ENCODE measurements at regions not wholly inside any gene's neighbourhood (a gene's known extent, or its start where the extent isn't known, plus 50 kb on each side); places are given as distances from the start of the nearest gene placed in this dataset.

DNA sequence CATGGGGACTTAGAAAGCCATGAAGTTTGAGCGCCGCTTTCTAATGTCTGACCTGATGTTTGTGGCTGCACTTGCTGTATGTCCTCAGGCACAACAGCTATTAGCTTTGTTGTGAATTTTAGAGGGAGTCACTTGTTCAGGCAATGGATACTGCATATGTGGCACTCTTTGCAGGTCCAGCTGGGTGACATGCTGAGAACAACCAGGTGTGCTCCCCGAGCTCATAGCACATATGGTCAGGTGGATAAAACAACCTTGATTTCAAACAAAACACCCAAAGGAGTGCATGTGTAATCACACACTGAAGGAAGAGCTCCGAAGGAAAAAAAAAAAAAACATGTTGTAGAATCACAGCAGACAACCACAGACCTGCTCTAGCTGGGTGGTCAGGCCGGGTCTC lies 178.6 kb downstream of the BACH1 start:
- Histone ChIP-seq H3K9me1 (ENCODE audit: control insufficient read depth, extremely low read depth, insufficient read depth, low read length) (no peaks in the 10 kb centered on the region), H3K9me3 (ENCODE audit: control insufficient read depth, low read depth, low read length) (no peaks in the 10 kb centered on the region), H3K4me3 (ENCODE audit: control insufficient read depth in 2 of 3, extremely low read depth in 1 of 3, insufficient read depth in 2 of 3, low read depth in 1 of 3, low read length in 3 of 3) (no peak overlapping the region), H3K27me3 (ENCODE audit: control insufficient read depth, extremely low read depth, insufficient read depth, low read length) (no peaks in the 10 kb centered on the region), H3K79me2 (ENCODE audit: control insufficient read depth, insufficient read depth, low read length) (no peaks in the 10 kb centered on the region), H3K36me3 (ENCODE audit: control insufficient read depth in 2 of 2, extremely low read depth in 1 of 2, insufficient read depth in 2 of 2, low read length in 2 of 2) (no peaks in the 10 kb centered on the region), H2AFZ (ENCODE audit: control insufficient read depth, low read length) (no peak overlapping the region), H4K20me1 (ENCODE audit: control insufficient read depth, extremely low read depth, insufficient read depth, low read length) (no peaks in the 10 kb centered on the region), H3K4me1 (ENCODE audit: control insufficient read depth, extremely low read depth, insufficient read depth, low read length) (peaks cover 17% of the 10 kb centered on the region), H3K9ac (ENCODE audit: control insufficient read depth, extremely low read depth, insufficient read depth, low read length) (no peak overlapping the region), H3K27ac (ENCODE audit: control insufficient read depth, insufficient read depth, low read length) (no peak overlapping the region), H3K4me2 (ENCODE audit: control insufficient read depth, extremely low read depth, insufficient read depth, low read depth, low read length) (peak overlapping the region; percentile 80)
- DNase-seq (ENCODE audit: low read depth, low spot score) (no peak), FAIRE-seq (peak; percentile 57)
- dilution Hi-C loops (cut with MboI; ENCODE audit: extremely low pct_ligation_motif_present, low sequenced_read_pairs): no loop called here
- TF ChIP-seq EZH2 (IDR thresholded peaks at IDR 0.05; ENCODE audit: low read length): no peak
- TF ChIP-seq, protein P1, sequence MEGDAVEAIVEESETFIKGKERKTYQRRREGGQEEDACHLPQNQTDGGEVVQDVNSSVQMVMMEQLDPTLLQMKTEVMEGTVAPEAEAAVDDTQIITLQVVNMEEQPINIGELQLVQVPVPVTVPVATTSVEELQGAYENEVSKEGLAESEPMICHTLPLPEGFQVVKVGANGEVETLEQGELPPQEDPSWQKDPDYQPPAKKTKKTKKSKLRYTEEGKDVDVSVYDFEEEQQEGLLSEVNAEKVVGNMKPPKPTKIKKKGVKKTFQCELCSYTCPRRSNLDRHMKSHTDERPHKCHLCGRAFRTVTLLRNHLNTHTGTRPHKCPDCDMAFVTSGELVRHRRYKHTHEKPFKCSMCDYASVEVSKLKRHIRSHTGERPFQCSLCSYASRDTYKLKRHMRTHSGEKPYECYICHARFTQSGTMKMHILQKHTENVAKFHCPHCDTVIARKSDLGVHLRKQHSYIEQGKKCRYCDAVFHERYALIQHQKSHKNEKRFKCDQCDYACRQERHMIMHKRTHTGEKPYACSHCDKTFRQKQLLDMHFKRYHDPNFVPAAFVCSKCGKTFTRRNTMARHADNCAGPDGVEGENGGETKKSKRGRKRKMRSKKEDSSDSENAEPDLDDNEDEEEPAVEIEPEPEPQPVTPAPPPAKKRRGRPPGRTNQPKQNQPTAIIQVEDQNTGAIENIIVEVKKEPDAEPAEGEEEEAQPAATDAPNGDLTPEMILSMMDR (optimal IDR thresholded peaks at IDR 0.05 in 1 of 3, IDR thresholded peaks at IDR 0.05 in 1 of 3, conservative IDR thresholded peaks at IDR 0.05 in 1 of 3; ENCODE audit: extremely low read depth in 1 of 3, insufficient read depth in 2 of 3, low read length in 3 of 3): no peak

DNA sequence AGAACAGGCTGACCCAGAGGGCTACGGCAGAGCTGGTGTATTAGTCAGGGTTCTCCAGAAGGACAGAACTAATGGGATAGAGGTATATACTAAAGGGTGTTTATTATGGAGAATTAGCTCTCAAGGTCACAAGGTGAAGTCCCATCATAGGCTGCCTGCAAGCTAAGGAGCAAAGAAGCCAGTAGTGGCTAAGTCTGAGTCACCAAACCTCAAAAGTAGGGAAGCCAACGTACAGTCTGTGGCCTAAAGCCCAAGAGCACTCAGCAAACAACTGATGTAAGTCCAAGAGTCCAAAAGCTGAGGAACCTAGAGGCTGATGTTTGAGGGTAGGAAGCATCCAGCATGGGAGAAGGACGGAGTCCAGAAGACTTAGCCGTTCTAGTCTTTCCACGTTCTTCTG lies 179.2 kb downstream of the BACH1 start:
- TF ChIP-seq EZH2 (IDR thresholded peaks at IDR 0.05; ENCODE audit: low read length): no peak
- TF ChIP-seq, protein P1 (optimal IDR thresholded peaks at IDR 0.05 in 1 of 3, IDR thresholded peaks at IDR 0.05 in 1 of 3, conservative IDR thresholded peaks at IDR 0.05 in 1 of 3; ENCODE audit: extremely low read depth in 1 of 3, insufficient read depth in 2 of 3, low read length in 3 of 3): no peak
- H4K20me1 ChIP-seq (ENCODE audit: control insufficient read depth, extremely low read depth, insufficient read depth, low read length): no peaks in the 10 kb centered on the region
- peaks cover 17% of the 10 kb centered on the region for H3K4me1 ChIP-seq (ENCODE audit: control insufficient read depth, extremely low read depth, insufficient read depth, low read length)
- dilution Hi-C loops (cut with MboI; ENCODE audit: extremely low pct_ligation_motif_present, low sequenced_read_pairs): no loop called here
- H3K27ac ChIP-seq (ENCODE audit: control insufficient read depth, insufficient read depth, low read length): no peak overlapping the region
- no peaks in the 10 kb centered on the region for H3K36me3 ChIP-seq (ENCODE audit: control insufficient read depth in 2 of 2, extremely low read depth in 1 of 2, insufficient read depth in 2 of 2, low read length in 2 of 2)
- H3K4me2 ChIP-seq (ENCODE audit: control insufficient read depth, extremely low read depth, insufficient read depth, low read depth, low read length): no peak overlapping the region
- FAIRE-seq (peak; percentile 34), DNase-seq (ENCODE audit: low read depth, low spot score) (no peak)
- H3K9me3 ChIP-seq (ENCODE audit: control insufficient read depth, low read depth, low read length): no peaks in the 10 kb centered on the region
- no peak overlapping the region for H3K4me3 ChIP-seq (ENCODE audit: control insufficient read depth in 2 of 3, extremely low read depth in 1 of 3, insufficient read depth in 2 of 3, low read depth in 1 of 3, low read length in 3 of 3)
- H3K79me2 ChIP-seq (ENCODE audit: control insufficient read depth, insufficient read depth, low read length): no peaks in the 10 kb centered on the region
- no peak overlapping the region for H2AFZ ChIP-seq (ENCODE audit: control insufficient read depth, low read length)
- H3K9ac ChIP-seq (ENCODE audit: control insufficient read depth, extremely low read depth, insufficient read depth, low read length): no peak overlapping the region
- H3K9me1 ChIP-seq (ENCODE audit: control insufficient read depth, extremely low read depth, insufficient read depth, low read length): no peaks in the 10 kb centered on the region
- no peaks in the 10 kb centered on the region for H3K27me3 ChIP-seq (ENCODE audit: control insufficient read depth, extremely low read depth, insufficient read depth, low read length)
